SK-N-DZ (cell line): ENCODE measurements at regions not wholly inside any gene's neighbourhood (a gene's known extent, or its start where the extent isn't known, plus 50 kb on each side); places are given as distances from the start of the nearest gene placed in this dataset.
"Not testable (repeated sequence)": the region's sequence is repeated elsewhere in the genome, so short reads cannot be mapped to it uniquely, and the experiment has no call there.

Experiments used
- DNase-seq: peaks from one replicate; pipeline ENCODE4 v3.0.0-alpha.2; 2015; ENCODE audit warnings: low spot score

DNA sequence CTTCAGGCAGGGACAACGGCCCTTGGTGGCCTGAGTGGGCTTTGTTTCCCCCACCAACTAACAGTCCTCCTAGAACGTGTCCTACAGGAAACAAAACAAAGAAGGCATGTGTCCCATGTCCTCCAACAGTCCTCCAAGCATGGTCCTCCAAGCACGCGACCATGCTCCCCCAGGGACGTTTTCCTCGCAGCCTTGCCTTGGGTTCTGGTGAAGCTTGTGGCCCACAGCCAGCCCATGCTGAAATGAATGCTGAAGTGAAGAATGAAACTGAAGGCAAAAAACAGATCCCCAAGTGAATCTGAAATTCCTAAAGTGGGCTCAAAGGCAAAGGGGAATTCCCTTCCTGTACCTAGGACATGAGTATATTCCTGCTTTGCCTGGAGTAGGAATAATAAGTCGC is 176.6 kb downstream of the JCAD start:
- DNase-seq: no peak

DNA sequence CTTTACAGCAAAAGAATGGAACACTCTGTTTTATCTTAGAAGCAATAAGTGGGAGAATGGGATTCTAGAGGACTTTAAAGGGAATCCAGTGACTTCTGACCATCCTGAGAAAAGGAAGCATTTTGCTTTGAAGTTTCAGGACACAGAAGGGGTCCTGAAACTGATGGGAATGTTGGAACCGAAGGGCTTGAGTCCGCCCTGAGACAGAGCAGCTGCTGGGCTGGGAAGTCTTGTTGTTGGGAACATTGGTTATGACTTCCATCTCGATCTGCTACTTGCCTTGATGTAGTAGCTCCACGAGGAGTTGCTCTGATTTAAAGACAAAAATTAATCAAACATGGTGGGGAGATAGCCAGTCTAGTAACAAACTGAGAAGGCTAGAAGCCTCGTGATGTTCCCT is 177.6 kb downstream of the JCAD start:
- DNase-seq: no peak

DNA sequence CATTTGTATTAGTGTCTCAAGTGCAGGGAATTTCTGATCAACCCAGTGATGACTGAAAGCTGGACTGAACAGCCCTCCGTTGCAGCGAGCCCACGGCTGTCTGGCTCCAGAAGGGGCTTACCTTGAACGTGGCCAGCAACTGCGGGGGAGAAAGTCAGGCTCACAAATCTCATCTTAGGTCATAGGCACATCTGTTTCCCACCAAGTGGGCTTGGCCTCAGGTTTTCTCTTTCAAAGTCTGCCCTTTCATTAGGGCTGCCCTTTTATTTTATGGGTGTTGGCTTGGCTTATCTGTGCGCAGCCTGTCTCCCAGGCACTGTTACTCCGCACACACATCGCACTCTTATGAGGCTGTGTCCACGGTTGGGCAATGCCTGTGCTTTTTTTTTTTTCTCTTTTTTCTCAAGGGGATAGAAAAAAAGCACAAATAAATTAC is 178.0 kb downstream of the JCAD start:
- DNase-seq: no peak

DNA sequence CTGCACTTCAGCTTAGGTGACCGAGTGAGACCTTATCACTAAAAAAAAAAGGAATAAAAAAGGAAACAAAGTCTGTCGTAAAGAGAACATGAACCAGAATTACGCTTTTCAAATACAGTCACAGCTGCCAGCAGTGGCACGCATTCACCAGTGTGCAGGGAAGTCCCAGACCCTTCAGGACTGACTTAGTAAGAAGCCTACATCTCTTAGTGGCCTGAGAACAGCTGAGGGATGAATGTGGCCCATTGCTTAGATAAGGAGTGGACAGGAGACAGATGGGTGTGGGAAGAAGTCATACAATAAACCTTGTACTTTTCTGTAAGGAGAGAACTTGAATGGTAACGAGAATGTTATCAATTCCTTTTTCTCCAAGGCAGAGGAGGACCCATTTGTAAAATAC is 178.5 kb downstream of the JCAD start:
- no peak for DNase-seq

DNA sequence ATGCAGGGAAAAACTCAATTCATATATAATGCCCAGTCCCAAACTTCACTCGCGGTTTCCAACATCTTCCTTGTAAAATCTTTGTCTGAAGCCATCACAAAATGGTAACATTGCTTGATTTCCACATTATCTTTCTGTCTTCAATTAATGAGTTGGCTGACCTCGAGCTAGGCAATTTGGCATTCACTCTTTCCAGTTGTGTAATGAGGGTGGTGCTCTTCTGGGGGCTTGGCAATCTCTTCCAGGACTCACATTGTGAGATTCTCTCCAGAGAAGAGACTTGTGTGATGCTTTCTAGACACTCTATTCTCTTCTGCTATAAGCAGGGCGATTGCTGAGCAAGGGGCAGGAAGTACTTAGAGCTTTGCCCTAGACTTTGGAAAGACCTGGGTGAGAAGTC is 179.5 kb downstream of the JCAD start:
- DNase-seq: no peak

DNA sequence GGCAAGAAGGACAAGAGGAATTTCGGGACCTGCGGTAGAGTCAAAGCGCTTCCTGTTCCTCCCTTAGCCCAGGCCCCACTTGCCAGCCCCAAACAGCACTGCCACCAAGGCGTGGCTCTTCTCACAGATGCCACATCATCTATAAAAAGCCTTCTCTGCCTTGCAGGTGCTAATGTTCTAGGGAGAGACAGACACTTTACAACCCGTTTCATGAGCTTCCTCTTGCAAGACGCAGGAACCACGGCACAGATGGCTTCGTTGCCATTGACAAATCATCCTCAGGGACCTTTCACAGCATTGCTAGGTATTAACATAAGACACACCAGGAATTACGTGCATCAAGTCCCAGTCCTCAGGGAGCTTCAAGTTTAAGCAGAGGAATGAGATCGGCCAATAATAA is 180.9 kb downstream of the JCAD start:
- DNase-seq: no peak

DNA sequence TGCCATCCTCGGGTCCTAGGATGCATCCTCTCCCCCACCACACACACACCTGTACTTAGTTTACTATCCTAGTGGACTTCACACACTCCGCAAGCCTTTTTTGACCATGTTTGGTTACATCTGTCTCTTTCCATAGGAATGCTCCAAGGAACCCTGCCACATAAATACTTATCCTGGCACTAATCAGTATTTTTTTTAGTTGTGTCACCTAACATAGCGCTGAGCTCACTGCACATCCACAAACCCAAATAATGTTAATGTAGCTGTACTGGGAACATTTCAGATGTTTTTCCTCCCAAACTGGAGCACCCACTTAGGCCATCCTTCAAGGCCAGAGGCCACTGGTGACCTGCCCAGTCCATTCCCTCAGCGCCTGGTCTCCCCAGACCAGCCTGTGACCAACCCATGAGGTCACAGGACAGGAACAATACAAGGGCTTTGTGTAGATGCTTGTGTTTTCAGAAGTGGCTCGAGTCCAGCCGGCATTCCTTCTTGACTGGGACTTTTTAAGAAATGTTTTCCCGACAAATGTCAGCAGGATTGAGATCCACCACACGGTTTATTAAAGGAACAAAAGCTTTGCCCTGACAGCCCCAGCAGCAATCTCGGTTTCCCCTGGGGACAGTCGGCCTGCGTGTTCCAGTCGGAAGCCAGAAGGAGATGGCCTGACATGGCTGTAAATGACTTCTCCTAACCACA is 181.4 kb downstream of the JCAD start:
- no peak for DNase-seq

DNA sequence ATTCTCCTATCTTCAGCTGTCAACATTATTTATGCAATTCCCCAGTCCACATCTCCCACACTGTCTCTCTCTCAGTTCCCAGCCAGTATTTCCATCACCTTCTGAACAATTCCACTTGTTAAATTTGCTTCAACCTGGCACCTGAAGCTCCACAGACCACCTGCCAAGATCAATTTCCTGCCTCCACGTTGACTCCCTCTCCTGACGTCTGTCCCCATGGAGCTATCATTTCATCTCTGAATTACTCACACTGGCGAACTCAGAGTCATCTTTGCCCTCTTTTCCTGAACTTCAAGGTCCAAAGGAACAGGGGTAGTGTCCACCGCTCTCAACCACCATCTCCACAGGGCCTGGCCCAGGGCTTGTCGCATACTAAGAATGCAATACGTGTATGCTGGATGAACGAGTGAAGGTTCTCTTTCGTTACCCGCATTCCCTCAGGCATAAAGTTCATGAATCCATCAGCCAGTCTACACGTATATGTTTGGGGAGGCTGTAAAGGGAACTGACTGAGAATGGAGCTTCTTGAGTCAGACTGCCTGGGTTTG is 183.3 kb downstream of the JCAD start:
- DNase-seq: peak; percentile 37

DNA sequence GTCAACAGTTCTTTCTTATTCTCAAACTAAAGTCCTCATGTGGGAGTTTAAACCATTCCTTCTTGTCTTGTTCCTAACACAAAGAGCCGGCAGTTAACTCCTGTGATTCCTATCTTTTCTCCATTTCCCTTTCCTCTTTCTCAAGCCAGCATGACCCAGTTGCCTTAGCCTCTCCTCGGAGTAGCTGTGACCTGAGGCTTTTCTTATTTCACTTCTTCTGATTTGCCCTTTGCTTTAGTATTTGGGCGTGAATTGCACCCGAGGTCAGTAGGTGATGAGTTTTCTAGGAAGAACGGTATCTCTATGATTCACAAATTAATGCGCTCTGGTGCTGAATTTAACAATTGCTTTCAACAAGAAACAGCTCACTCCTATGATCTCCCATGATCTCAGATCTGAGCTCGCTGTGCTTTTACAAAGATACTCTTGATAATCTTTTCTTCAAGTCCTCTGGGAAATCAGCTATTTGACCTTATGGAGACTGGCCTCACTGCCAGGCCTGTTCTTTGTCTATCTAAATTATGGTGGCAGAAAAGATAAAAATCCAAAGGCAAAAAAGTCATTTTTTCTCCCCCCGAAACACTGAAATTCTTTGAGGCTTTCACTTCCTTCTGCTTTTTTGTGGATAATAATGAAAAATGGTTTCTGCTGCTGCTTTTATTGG is 184.6 kb downstream of the JCAD start:
- DNase-seq: peak; percentile 75

DNA sequence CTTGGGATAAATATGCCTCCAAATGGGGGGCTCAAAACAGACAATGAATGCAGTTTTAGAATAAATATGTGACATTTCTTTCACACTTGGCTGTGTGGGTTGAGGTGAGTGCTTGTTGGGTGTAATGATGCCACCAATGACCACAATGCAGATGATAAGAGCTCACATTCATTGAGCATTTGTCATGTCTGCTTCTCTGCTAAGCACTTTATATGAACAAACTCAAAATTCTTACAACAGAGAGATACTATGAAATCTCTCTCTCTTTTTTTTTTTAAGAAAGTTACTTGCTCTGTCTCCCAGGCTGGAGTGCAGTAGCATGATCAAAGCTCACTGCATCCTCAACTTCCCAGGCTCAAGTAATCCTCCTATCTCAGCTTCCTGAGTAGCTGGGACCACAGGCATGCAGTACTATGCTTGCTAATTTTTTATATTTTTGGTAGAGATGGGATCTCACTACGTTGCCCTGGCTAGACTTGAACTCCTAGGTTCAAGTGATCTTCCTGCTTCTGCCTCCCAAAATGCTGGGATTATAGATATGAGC is 185.4 kb downstream of the JCAD start:
- no peak for DNase-seq

DNA sequence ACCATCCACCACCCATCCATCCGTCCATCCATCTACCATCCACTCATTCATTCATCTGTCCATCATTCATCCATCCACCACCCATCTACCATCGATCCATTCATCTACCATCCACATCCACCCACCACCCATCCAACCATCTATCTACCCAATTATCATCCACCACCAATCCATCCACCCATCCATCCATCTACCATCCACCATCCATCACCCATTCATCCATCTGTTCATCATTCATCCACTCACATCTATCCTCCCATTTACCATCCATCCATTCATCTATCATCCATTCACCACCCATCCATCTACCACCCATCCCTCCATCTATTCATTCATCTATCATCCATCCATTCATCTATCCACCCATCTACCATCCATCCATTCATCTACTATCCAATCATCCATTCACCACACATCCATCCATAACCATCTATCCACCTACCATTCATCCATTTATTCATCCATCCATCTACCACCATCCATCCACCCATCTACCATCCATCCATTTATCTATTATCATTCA is 188.8 kb downstream of the JCAD start:
- DNase-seq: no peak

DNA sequence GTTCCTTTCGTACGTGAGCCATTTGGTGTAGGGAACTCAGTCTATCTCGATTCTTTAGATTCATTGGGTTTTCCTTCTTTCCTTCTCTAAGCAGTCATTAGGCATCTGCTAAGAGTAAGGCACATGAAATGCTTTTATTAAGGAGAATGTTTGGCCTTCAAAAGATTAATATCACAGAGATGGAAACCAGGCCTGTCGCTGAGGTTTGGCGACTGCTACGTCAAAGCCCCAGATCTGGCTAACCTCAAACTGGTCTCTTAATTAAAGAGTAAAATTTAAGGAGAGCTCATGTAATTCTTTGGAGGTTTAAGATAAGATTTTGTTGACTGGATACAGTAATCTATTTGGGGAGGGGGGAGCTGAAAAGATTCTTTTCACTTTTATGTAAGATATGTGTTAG is 189.8 kb downstream of the JCAD start:
- peak; percentile 78 for DNase-seq

DNA sequence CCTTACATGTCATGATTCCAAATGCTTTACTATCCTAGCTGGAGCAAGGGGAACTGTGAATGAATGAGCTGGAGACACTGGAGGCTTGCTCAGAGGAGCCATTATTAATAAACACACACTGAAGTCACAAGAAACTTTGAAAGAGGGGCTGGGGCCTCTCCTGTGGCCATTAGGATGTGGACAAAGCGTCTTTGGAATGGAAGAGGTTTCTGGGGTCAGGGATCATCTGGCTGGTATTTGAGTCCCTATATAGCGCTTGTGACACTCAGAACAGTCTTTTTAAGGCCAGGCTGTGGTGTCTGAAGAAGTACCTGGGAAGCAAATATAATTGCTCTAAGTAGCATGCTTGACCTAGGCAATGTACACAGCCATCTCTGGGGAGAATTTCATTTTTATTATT is 193.0 kb downstream of the JCAD start:
- DNase-seq: no peak

DNA sequence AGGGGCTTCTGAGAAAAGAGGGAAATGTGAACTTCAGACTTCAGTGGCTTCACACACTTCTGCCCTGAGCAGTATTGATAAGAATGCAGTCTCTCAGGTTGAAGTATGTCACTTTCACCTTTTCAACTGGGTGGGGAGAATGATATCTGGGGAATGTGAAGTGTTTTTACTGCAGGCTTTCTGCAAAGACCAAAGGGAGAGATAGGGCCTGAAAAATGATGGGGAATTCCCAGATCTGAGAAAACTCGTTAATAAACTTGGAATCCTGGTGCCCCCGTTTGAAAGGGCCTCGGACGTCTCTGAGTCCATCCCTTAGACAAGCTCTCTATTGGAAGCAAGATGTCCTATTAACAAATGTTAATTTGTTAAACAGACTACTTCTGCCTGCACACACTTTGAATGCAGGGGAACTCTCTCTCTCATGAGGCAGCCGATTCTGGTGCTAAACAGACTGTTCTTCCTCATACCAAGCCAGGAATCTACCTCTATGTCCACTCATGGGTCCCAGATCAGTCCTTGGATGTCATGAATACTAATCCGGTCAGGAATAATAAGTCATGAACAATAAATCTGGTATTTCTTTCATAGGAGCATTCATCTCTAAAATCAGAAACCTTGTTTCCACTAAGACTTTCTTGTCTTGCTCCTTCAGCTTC is 193.6 kb downstream of the JCAD start:
- DNase-seq: no peak

DNA sequence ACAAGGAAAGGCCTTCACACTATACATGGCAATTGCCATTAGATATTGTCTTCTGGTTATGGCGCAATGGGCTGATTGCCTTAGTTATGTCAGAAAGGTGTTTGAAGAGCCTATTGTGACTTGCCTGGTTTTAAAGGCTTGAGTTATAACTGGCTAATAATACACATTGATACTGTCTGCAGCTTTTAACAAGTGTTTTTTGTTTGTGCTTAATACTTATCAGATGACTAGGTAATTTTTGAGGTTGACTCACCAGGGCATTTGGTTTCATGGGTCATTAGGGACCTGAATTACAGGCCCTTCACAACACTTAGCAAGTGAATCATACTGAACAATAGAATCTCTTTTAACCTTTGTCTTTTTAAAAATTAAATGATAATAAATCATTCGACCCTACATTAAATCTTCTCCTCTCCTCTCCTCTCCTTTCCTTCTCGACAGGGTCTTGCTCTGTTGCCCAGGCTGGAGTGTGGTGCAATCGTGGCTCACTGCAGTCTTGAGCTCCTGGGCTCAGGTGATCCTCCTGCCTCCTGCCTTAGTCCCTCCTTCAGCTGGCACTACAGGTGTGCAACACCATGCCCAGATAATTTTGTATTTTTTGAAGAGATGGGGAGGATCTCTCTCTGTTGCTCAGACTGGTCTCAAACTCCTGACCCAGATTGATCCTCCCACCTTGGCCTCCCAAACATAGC is 196.3 kb downstream of the JCAD start:
- no peak for DNase-seq

DNA sequence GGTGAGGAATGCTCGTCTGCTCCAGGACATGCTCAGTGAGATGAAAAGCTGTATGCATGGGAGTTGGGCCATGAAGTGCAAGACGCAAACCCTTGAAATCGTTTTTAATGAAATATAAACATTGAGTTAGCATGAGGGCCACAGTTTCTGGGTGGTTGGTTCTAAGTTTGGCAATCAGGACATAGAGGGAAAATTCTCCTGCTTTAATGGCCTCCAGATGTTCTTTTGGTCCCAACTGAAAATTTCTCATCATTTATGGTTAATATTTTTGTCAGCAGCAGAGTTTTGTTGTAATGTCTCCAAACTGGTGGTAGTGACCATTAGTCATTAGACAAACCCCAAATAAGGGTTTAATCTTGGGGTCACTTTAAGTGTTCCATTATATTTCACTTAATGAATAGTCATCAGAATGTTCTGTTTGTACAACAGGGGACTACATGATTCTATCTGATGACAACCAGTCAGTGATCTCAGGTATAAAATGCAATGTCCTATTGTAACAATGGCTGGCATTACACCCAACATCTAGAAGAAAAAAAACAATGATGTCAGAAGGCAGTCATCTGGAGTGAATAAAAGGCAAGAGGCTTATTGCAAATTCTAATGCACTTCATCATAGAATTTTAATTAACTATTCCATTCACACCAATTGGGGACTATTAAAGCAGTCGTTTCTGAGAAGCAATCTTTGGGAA is 197.4 kb downstream of the JCAD start:
- DNase-seq: no peak

DNA sequence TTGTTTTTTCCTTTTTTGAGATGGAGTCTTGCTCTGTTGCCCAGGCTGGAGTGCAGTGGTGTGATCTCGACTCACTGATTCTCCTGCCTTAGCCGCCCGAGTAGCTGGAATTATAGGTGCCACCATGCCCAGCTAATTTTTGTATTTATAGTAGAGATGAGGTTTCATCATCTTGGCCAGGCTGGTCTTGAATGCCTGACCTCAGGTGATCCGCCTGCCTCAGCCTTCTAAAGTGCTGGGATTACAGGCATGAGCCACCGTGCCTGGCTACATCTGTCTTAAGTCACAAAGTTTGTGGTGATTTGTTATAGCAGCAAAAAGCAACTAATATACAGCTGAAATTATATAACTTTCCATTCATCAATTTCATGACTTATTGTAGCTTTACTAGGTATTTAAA is 198.2 kb downstream of the JCAD start:
- not testable (repeated sequence) for DNase-seq

DNA sequence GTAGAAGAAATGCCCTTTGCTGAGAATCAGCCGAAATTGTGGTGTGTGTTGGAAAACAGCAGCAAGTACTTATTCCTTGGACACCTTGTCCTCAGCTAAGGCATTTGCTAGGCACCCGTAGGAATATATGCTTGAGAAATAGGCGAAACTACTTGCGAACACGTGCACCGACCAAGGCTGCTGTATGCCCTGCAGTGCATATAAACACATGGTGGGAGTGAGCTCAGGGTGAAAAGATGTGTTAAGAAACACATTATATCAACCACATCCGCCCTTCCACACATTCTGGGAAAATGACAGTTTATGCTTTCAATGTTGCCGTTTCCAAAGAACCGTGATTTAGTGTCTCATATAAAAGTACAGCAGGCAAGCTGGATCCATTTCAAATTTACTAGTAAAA is 199.2 kb downstream of the JCAD start:
- DNase-seq: no peak

DNA sequence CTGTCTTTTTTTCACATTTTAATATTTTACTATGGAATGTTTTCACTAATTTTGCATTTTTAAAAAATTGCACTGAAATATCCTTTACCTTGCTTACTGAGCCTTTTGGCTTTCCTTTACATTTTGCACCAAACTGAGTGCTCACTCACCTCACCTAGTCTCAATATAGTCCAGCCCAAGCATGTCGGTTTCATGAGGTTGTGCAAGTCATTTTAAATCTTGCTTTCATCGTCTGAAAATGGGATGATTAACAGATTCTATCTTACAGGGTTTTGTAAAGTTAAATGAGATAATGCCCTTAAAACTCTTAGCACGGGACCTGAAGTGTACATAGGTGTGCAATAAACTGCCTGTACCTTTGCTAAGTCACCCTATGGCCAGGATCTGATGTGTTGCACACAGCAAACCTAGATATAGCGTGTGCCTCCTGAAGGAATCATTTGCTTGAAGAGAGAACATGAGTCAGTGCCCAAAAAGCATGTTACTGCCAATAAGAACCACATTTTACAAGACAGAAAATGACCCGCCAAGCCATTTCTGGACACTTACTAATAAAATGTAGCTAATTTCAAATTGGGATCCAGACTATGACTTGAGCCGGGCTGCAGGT is 199.8 kb downstream of the JCAD start:
- no peak for DNase-seq

DNA sequence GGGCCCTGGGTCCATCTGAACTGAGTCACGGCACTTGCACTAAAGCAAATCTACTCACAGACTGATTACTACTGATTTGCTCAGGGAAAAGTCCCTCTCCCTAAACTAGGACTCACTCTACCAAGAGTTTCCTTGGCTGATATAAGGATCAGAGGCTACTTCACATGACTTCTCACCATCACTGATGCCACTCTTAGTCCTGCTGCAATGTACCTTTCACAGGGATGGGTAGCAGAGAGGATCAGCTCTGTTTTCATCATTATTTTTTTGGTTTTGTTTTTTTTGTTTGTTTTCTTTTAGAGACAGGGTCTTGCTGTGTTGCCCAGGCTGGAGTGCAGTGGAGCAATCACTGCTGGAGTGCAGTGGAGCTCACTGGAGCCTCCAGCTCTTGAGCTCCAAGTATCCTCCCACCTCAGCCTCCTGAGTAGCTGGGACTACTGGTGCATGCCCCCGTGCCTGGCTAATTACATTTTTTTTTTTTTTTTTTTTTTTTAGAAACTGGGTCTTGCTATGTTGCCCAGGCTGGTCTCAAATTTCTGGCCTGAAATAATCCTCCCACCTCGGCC is 200.6 kb downstream of the JCAD start:
- no peak for DNase-seq
